ENCODE measurements at regions not wholly inside any gene's neighbourhood (a gene's known extent, or its start where the extent isn't known, plus 50 kb on each side); places are given as distances from the start of the nearest gene placed in this dataset.

GRCh38 chr4:168019019-168019651, 73.2 kb upstream of the ANXA10 start:
- H3K4me1 Mint-ChIP-seq (ENCODE audit: low read depth): no peaks in the 10 kb centered on the region
- H3K4me3 Mint-ChIP-seq (ENCODE audit: low read depth): no peak overlapping the region
- no peak for DNase-seq (ENCODE audit: low spot score)
- intact Hi-C loops (cut with micrococcal nuclease): no loop called here
- H3K9me3 Mint-ChIP-seq: peaks cover 9% of the 10 kb centered on the region
- H3K27ac Mint-ChIP-seq: no peak overlapping the region
- H3K27me3 Mint-ChIP-seq (ENCODE audit: low read depth): no peaks in the 10 kb centered on the region
- no peaks in the 10 kb centered on the region for H3K36me3 Mint-ChIP-seq (ENCODE audit: low read depth)

DNA sequence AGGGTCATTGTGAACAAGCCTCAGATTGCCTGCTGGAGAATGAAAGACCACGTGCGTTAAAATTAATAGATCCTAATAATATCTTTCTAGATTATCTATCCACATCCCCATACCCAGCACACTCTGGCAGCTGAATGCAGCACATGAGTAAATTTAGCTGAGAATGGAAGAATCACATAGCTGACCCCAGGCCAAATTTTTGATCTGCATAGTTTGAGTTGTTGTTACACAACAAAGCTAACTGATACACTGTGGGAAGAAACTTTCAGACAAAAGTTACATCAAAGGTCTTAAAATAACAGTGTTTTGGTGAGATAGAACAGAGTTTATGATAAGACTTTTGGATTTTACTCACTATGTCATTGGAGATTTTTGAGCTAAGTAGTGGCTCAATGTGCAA, 72.4 kb upstream of the ANXA10 start:
- Mint-ChIP-seq H3K36me3 (ENCODE audit: low read depth) (no peaks in the 10 kb centered on the region), H3K4me3 (ENCODE audit: low read depth) (no peak overlapping the region), H3K9me3 (peaks cover 9% of the 10 kb centered on the region), H3K27me3 (ENCODE audit: low read depth) (no peaks in the 10 kb centered on the region), H3K4me1 (ENCODE audit: low read depth) (no peaks in the 10 kb centered on the region), H3K27ac (no peak overlapping the region)
- DNase-seq (ENCODE audit: low spot score): no peak
- intact Hi-C loops (cut with micrococcal nuclease): no loop called here

- Mint-ChIP-seq H3K27me3 (ENCODE audit: low read depth) (no peaks in the 10 kb centered on the region), H3K4me1 (ENCODE audit: low read depth) (no peaks in the 10 kb centered on the region), H3K4me3 (ENCODE audit: low read depth) (no peak overlapping the region), H3K9me3 (peaks cover 9% of the 10 kb centered on the region), H3K27ac (no peak overlapping the region), H3K36me3 (ENCODE audit: low read depth) (no peaks in the 10 kb centered on the region)
- DNase-seq (ENCODE audit: low spot score): no peak
- intact Hi-C loops (cut with micrococcal nuclease): no loop called here
These were observed 70.7 kb upstream of the ANXA10 start for GRCh38 chr4:168021666-168022065.

GRCh38 chr4:168028568-168028967, 63.8 kb upstream of the ANXA10 start:
- Mint-ChIP-seq H3K36me3 (ENCODE audit: low read depth) (no peaks in the 10 kb centered on the region), H3K27ac (no peak overlapping the region), H3K4me1 (ENCODE audit: low read depth) (no peaks in the 10 kb centered on the region), H3K4me3 (ENCODE audit: low read depth) (no peak overlapping the region), H3K9me3 (no peaks in the 10 kb centered on the region), H3K27me3 (ENCODE audit: low read depth) (no peaks in the 10 kb centered on the region)
- DNase-seq (ENCODE audit: low spot score): no peak
- intact Hi-C loops (cut with micrococcal nuclease): no loop called here

DNA sequence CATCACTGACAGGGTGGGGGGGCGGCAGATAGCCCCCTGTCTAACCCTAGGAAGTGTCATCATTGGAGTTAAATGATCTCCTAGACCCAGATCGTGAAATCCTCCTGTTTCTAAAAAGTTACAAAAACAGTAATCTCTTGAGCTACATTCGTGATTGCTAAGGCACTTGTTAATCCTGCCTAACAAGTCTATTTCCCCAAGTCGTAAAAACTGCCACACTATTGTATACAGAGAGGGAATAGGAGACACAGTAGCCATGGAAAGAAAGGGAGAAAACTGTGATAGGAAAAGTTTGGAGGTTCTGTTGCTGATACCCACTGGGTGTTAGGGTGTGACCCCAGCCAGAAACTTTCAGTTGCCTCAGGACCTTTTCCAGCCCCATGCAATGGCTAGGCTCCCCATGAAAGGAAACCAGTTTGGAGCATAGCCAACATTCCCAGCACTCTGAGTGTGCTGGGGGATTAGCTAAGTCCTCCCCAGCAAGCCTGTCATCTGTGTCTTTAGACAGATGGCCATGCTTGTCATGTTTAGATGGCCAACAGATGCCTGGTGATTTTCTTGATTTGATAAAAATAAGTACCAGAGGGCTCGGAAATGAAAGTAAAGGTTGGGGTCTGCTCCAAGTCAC, 63.3 kb upstream of the ANXA10 start:
- Mint-ChIP-seq H3K27ac (no peak overlapping the region), H3K9me3 (no peaks in the 10 kb centered on the region), H3K27me3 (ENCODE audit: low read depth) (no peaks in the 10 kb centered on the region), H3K4me1 (ENCODE audit: low read depth) (no peaks in the 10 kb centered on the region), H3K4me3 (ENCODE audit: low read depth) (no peak overlapping the region), H3K36me3 (ENCODE audit: low read depth) (no peaks in the 10 kb centered on the region)
- DNase-seq (ENCODE audit: low spot score): no peak
- intact Hi-C loops (cut with micrococcal nuclease): no loop called here

- intact Hi-C loops (cut with micrococcal nuclease): no loop called here
- Mint-ChIP-seq H3K27me3 (ENCODE audit: low read depth) (no peaks in the 10 kb centered on the region), H3K27ac (no peak overlapping the region), H3K36me3 (ENCODE audit: low read depth) (no peaks in the 10 kb centered on the region), H3K4me1 (ENCODE audit: low read depth) (no peaks in the 10 kb centered on the region), H3K4me3 (ENCODE audit: low read depth) (no peak overlapping the region), H3K9me3 (no peaks in the 10 kb centered on the region)
- DNase-seq (ENCODE audit: low spot score): no peak
These were observed 54.7 kb upstream of the ANXA10 start for GRCh38 chr4:168037676-168038075.

- intact Hi-C loops (cut with micrococcal nuclease): no loop called here
- no peak overlapping the region for H3K27ac Mint-ChIP-seq
- no peaks in the 10 kb centered on the region for H3K36me3 Mint-ChIP-seq (ENCODE audit: low read depth)
- no peak for DNase-seq (ENCODE audit: low spot score)
- H3K9me3 Mint-ChIP-seq: no peaks in the 10 kb centered on the region
- no peaks in the 10 kb centered on the region for H3K27me3 Mint-ChIP-seq (ENCODE audit: low read depth)
- H3K4me3 Mint-ChIP-seq (ENCODE audit: low read depth): no peak overlapping the region
- no peaks in the 10 kb centered on the region for H3K4me1 Mint-ChIP-seq (ENCODE audit: low read depth)
These were observed 52.7 kb upstream of the ANXA10 start for GRCh38 chr4:168039593-168039992.
